NCI-H1092 (cell line): ENCODE measurements at regions not wholly inside any gene's neighbourhood (a gene's known extent, or its start where the extent isn't known, plus 50 kb on each side); places are given as distances from the start of the nearest gene placed in this dataset.

Source experiments
- DNase-seq: peaks from one replicate; lab custom pipeline; 2025; lab: John Stamatoyannopoulos, UW

- DNase-seq: no peak
Measured at GRCh38 chr22:48178536-48178935, 1416.1 kb downstream of the TBC1D22A start.

GRCh38 chr22:48177631-48178030, 1415.2 kb downstream of the TBC1D22A start:
- no peak for DNase-seq

GRCh38 chr22:48175721-48176120, 1413.3 kb downstream of the TBC1D22A start:
- no peak for DNase-seq

GRCh38 chr22:48173773-48174160, 1411.3 kb downstream of the TBC1D22A start:
- no peak for DNase-seq

GRCh38 chr22:48173061-48173772, 1410.8 kb downstream of the TBC1D22A start:
- DNase-seq: no peak

- DNase-seq: no peak
Measured at GRCh38 chr22:48171271-48171691, 1408.8 kb downstream of the TBC1D22A start.

- DNase-seq: no peak
Measured at GRCh38 chr22:48169227-48169626, 1406.8 kb downstream of the TBC1D22A start.

- no peak for DNase-seq
Measured at GRCh38 chr22:48167238-48167637, 1404.8 kb downstream of the TBC1D22A start.

- DNase-seq: no peak
Measured at GRCh38 chr22:48161298-48161697, 1398.8 kb downstream of the TBC1D22A start.

- no peak for DNase-seq
Measured at GRCh38 chr22:48157676-48158075, 1395.2 kb downstream of the TBC1D22A start.

- DNase-seq: no peak
Measured at GRCh38 chr22:48156603-48157355, 1394.3 kb downstream of the TBC1D22A start.

GRCh38 chr22:48155446-48155845, 1393.0 kb downstream of the TBC1D22A start:
- DNase-seq: no peak

- DNase-seq: no peak
Measured at GRCh38 chr22:48154943-48155240, 1392.4 kb downstream of the TBC1D22A start.

- no peak for DNase-seq
Measured at GRCh38 chr22:48154169-48154942, 1391.9 kb downstream of the TBC1D22A start.

- DNase-seq: peak; percentile 25
Measured at GRCh38 chr22:48153726-48154125, 1391.3 kb downstream of the TBC1D22A start.

GRCh38 chr22:48152916-48153315, 1390.5 kb downstream of the TBC1D22A start:
- no peak for DNase-seq

GRCh38 chr22:48152164-48152775, 1389.8 kb downstream of the TBC1D22A start:
- no peak for DNase-seq

- no peak for DNase-seq
Measured at GRCh38 chr22:48151641-48152040, 1389.2 kb downstream of the TBC1D22A start.

- DNase-seq: no peak
Measured at GRCh38 chr22:48147831-48148230, 1385.4 kb downstream of the TBC1D22A start.

- DNase-seq: no peak
Measured at GRCh38 chr22:48147404-48147803, 1385.0 kb downstream of the TBC1D22A start.

GRCh38 chr22:48146426-48146825, 1384.0 kb downstream of the TBC1D22A start:
- DNase-seq: no peak

- no peak for DNase-seq
Measured at GRCh38 chr22:48145738-48146137, 1383.3 kb downstream of the TBC1D22A start.
